AG20443 (cell line): ENCODE measurements at regions not wholly inside any gene's neighbourhood (a gene's known extent, or its start where the extent isn't known, plus 50 kb on each side); places are given as distances from the start of the nearest gene placed in this dataset.

Experiments
- DNase-seq: peaks from one replicate; pipeline ENCODE4 v3.0.0; 2012; ENCODE audit warnings: low spot score, mixed read lengths

GRCh38 chr14:39763402-39763890 lies 331.2 kb upstream of the FBXO33 start:
- DNase-seq = no peak

- no peak for DNase-seq
Observed at GRCh38 chr14:39762576-39763401, 330.6 kb upstream of the FBXO33 start.

DNA sequence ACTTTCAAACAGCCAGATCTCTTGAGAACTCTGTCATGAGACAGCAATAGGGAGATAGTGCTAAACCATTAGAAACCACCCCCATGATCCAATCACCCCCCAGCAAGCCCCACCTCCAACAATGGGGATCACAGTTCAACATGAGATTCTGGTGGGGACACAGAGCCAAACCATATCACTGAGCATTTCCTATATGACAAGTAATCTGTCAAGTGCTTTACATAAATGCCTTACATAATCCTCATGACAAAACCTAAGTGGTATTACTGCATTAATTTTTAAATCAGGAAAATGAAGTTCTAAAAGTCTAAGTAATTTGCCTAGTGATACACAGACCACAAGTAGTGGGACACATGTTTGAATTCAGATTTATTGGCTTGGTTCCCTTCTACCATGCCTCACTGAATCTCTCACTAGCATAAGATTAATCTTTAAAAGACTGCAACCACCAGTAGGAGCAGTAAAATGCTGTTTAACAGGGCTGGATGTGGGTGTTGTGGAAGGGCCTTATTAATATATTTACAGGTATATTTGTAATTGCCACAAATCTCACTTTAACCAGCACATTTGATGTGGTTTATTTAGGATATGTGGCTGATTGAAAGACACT lies 323.1 kb upstream of the FBXO33 start:
- no peak for DNase-seq

DNA sequence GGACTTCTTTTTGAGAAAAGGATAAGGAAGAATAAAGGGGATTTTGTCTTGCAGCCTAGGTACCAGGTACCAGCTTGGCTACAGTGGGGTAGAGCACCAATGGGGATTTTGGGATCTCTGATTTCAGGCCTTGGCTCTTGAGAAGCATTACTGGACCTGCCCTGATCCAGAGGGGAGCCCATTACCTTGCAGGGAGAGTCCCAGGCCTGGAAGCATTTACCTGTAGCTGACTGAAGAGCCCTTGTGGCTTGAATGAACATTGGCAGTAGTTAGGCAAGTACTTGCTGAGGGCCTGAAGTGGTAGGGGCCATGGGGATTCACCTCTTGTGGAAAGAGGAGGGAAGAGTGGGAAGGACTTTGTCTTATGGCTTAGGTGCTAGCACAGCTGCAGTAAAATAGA lies 308.2 kb upstream of the FBXO33 start:
- DNase-seq = no peak

DNA sequence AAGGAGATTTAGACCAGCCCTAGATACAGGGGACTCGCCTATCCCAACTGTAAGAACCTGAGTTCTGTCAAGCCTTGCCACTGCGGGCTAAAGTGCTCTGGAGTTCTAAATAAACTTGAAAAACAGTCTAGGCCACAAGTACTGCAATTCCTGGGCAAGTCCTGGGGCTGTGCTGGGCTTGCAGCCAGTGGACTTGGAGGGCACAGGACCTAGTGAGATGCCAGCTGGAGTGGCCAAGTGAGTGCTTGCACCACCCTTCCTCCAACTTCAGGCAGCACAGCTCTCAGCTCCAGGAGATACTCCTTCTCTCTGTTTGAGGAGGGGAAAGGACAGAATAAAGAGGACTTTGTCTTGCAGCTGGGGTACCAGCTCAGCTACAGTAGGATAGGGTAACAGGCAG lies 307.6 kb upstream of the FBXO33 start:
- no peak for DNase-seq

DNA sequence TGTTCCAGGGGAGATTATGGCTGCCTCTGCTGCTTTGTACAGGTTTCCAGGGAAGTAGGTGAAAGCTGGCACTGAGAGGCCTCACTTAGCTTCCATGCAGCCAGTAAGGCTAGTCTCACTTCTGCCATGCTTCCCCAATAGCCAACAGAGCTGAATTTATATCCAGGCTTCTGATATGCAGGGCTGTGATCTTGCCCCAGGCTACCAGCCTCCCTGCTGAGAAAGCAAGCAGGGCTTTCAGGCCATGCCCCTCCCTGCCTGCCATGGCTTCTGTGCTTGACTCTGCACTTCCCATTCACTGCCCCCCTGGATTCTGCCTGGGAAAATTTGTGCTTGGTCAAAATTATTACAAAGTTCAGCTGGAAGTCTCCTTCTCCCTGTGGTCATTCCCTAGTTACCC lies 302.1 kb upstream of the FBXO33 start:
- DNase-seq = no peak

- no peak for DNase-seq
Observed at GRCh38 chr14:39733741-39734140, 301.5 kb upstream of the FBXO33 start.

DNA sequence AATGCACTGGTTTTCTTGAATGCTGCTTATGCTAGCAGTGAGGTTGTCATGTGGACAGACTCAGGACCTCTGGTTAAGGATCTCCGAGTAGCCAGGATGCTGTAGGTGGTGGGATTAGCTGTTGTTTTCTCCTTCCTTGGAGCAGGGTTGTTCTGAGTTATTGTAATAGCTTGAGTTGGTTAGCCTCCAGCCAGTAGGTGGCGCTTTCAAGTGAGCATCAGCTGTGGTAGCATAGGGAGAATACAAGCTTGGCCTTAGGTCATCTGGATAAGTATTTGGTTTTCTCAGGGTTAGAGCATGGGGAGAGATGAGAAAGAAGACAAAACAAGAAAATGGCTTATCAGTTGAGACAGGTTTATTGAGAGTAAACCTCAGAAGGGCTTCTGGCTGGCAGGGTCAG lies 299.7 kb upstream of the FBXO33 start:
- DNase-seq = no peak

DNA sequence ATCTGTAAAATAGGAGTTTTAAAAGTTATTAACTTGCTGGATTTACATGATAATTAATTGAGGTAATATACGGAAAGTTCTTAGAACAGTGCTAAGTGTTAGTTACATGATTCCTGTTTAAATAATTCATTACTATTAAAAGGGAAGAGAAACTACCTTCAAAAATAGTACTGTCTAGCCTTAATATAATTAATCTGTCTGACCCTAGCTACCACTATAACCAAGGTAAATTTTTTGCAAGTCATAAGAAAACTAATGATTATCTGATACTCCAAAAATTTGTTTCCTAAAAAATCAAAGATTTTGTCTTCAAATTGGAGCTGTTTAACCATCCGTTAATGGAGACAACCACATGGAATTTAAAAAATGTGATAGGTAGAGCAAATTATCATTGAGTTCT lies 294.3 kb upstream of the FBXO33 start:
- no peak for DNase-seq

- no peak for DNase-seq
Observed at GRCh38 chr14:39722547-39723273, 290.5 kb upstream of the FBXO33 start.

DNA sequence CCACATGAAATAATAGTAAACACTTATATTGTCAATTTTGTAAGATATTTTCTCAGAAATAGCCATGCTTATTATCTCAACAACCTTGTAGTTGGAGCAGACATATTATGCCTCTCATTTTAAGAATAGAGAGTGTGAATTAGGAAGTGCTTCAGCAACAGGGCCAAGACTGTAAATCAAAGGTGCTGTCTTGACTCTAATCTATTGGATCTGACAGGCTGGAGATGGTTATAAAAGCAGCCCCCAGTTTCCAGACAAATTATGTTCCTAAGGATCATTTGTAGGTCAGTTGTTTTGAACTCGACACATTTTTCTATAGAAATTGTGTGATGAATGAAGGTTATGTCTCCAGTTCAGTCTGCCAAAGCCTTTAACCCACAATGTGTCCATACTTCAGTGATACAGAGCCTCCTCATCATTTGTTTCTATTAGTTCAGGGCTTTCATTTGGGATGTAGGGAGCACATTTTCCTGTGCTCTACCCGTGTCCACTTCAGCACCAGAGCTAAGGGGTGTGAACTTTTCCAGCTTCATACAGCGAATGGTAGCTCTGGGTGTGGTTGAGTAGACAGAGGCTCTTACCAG lies 284.8 kb upstream of the FBXO33 start:
- DNase-seq = no peak

DNA sequence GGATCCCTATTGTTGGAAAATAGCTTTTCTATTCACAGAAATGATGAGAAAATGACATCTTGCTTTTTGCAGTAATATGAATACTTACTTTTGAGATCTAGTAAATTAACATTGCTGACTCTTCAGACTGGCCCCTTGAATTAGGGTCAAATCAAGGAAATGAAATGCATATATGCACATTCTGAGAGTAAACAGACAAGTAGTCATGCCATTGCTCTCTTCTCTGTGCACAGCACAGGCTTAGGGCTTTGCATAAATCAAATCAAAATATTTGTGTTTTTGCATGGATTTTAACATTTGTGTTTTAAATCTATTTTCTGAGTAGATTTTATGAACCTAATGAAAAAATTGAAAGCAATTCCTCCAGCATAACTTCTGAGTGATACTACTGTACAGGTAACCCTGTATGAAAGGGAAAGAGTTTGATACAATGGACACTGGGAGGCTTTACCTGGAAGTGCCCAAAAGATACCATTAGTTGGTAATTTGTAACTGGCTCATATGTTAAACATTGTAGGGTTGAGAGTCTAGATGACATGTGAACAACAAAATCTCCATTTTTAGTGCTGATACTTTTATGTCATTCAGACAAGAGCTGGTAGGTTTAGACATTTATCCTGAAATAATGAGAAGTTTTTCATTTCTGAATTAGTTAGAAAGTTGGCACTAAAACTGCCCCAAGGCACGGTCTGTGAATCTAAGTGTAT lies 280.2 kb upstream of the FBXO33 start:
- no peak for DNase-seq

- DNase-seq = no peak
Observed at GRCh38 chr14:39704594-39704993, 272.4 kb upstream of the FBXO33 start.

DNA sequence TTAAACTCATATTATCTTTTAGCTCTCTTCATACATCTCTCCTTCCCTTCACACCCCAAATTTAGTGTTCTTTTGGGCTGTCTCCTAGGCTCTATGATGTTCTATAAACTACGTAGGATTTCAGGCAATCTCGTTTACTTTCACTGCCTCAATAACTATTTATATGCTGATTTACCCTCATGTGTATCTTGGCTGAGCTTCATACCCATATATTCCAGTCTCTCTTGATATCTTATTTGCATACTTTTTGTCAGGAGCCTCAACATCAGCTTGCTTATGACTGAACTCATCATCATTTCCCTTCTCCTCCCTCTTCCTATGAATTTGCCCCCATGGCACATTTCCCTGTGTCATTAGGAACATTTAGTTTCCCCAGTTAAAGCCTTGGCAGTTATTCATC lies 262.1 kb upstream of the FBXO33 start:
- no peak for DNase-seq

DNA sequence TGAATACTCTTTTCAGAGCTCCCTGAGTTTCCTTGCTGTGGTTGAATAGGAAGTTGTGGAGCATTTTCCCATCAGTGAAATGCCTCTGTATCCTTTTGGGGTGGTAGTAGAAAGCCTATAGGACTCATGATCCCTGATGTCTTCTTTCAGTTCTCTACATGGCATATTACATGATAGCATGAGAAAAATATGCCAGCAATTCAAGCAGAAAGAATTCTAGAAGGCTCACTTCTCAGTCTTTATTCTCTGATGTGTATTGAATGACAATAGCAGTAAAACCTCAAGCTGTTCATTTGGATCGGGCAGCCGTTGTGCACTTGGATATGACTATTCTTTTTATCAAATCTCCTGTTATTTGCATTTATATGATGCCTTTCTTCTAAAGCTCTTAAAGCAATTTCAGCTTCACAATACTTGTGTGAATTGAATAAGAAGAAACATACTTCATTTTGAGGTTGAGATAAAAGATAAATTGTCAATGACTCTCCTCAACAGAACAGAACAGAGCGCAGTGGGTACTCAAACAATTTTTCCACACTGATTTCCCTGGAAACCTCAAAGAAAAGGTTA lies 251.5 kb upstream of the FBXO33 start:
- no peak for DNase-seq

- no peak for DNase-seq
Observed at GRCh38 chr14:39682582-39682981, 250.3 kb upstream of the FBXO33 start.

DNA sequence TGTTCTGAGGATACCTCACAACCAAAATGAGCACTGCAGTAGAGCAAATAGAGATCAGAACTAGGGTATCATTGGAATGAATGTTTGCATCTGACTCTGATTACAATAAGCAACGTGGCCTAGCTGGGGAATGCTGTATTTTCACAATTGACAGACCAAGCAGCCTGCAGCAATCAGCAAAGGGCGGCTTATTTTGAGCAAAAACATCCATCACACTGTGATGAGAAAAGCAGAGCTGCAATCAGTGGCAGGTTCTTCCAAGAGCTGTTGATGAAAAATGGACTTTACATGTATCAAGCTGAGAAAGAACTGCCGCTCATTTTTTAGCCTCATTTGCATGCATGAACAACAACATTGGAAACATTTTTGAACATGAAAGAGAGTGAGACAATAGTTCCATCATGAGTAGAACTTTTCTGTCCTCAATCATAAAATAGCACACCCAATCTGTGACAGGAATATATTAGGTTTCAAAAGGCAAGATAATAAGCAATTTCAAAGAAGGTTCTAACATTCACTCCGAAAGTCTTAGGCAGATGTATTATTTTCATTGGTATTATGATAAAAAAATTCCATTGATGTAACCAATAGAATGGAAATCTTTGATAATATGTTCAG lies 249.7 kb upstream of the FBXO33 start:
- no peak for DNase-seq

- DNase-seq = no peak
Observed at GRCh38 chr14:39680777-39681176, 248.5 kb upstream of the FBXO33 start.

GRCh38 chr14:39673734-39674133 lies 241.5 kb upstream of the FBXO33 start:
- DNase-seq = no peak

DNA sequence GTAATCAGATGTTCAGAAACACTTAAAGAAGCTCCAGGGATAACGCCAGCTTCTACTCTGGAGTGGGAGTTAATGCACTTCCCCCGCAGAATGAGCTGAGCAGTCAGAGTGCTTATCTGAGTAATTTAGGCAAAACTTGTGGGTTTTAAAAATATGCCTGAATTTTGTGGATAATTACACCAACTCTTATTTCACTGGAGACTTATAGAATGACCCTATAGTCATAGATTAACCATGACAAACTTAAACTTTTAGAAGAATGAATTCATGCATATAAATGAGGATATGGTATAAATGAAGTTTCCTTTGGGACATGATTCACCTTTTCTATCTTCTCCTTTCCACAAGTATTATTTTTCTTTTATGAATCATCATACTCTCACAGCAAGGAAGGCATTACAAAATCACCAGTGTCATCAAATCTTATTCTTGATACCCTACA lies 241.1 kb upstream of the FBXO33 start:
- DNase-seq = no peak

DNA sequence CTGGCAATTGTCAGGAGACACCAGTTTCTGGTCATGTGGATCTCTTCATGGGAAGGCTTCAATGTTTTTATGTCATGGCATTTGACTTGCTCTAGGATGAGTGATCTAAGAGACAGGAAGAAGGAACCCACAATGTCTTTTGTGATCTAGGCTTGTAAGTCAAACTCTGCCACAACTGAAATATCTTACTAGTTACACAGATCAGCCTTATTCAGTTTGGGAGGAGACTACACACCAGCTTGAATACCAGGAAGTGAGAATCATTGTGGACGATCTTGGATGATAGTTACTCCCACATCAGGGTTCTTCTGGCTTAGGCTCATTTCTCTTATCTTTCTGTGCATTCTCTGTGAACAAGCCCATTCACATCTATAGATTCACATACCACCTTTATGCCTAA lies 236.2 kb upstream of the FBXO33 start:
- DNase-seq = no peak
